OCI-LY3 (cell line): ENCODE measurements at regions not wholly inside any gene's neighbourhood (a gene's known extent, or its start where the extent isn't known, plus 50 kb on each side); places are given as distances from the start of the nearest gene placed in this dataset.

Experiments
- CTCF ChIP-seq: fragments of 200-600, 300-600 bp; sonication (generic); IDR thresholded peaks from 2 replicates; pipeline ENCODE4 v1.5.1; 2014; ENCODE audit warnings: antibody characterized with exemption, low read length, low read depth
- EZH2phosphoT487 ChIP-seq: fragments of 200-600 bp; shearing (Covaris generic); IDR thresholded peaks from 2 replicates; pipeline ENCODE4 v1.6.1; 2018; ENCODE audit warnings: antibody characterized with exemption, mixed run types, low read depth

GRCh38 chr7:52249741-52250140, 785.7 kb upstream of the POM121L12 start:
- TF ChIP-seq EZH2phosphoT487 (no peak), CTCF (no peak)
